HepG2 (cell line): ENCODE measurements at regions not wholly inside any gene's neighbourhood (a gene's known extent, or its start where the extent isn't known, plus 50 kb on each side); places are given as distances from the start of the nearest gene placed in this dataset.
"Not testable (repeated sequence)": the region's sequence is repeated elsewhere in the genome, so short reads cannot be mapped to it uniquely, and the experiment has no call there.

ENCODE experiments used
- ATAC-seq: fragments of 200-7000 bp; cut with Tn5 transposase; 3 replicates; pipeline ENCODE4 v1.9.1; 2020; ENCODE audit warnings: mild to moderate bottlenecking, moderate library complexity
- BruUV-seq: library from RNA; stranded (reverse); fragments of 400-500 nt; replicated peaks from 2 replicates; lab custom pipeline; 2021; lab: Mats Ljungman, UMichigan
- CTCF ChIA-PET: fragments of 300-600 bp; formaldehyde crosslinking; extraction: SDS; loops from one replicate; lab custom pipeline; 2021; ENCODE audit warnings: low total read pairs, inconsistent platforms, low intra/inter-chr PET ratio; lab: Yijun Ruan, JAX
- POLR2A ChIA-PET: fragments of 350-600 bp; sonication (Branson Sonifier 250); formaldehyde crosslinking; loops from one replicate; lab custom pipeline; 2020; ENCODE audit warnings: antibody characterized with exemption, inconsistent platforms; lab: Yijun Ruan, JAX
- DNase-seq: peaks from one replicate; pipeline ENCODE4 v3.0.0-alpha.2; 2015; ENCODE audit warnings: low spot score
- FAIRE-seq: peaks from 3 replicates; lab custom pipeline; 2011; peaks lifted over from hg19 to GRCh38; lab: Jason Lieb, UNC
- H2AFZ ChIP-seq: one replicate; pipeline ENCODE4 v1.6.1; 2011; ENCODE audit warnings: low read length, inconsistent platforms
- H3K27ac ChIP-seq: fragments of 300-600 bp; 3 replicates; pipeline ENCODE4 v1.8.0; 2011; ENCODE audit warnings: mixed run types, mild to moderate bottlenecking, mixed read lengths, low read length, inconsistent platforms; ENCODE audit not compliant: insufficient read depth; ENCODE audit errors: extremely low read length
- H3K27me3 ChIP-seq, 2 experiments: fragments of 200-600 bp in 1 of 2; 2 replicates in 1 of 2; 3 replicates in 1 of 2; pipeline versions ENCODE4 v1.6.0 to v1.8.0; 2011; ENCODE audit warnings: low read length in 2 of 2, mild to moderate bottlenecking in 2 of 2, moderate library complexity in 2 of 2, inconsistent platforms in 1 of 2; ENCODE audit not compliant: insufficient read depth in 2 of 2, control insufficient read depth in 1 of 2
- H3K36me3 ChIP-seq, 2 experiments: fragments of 200-600 bp in 1 of 2; replicated peaks in 1 of 2; 2 replicates in 1 of 2; 3 replicates in 1 of 2; pipeline versions ENCODE4 v1.5.1 to v1.8.0; 2011; ENCODE audit warnings: low read length in 2 of 2, inconsistent platforms in 1 of 2; ENCODE audit not compliant: insufficient read depth in 2 of 2, control insufficient read depth in 1 of 2
- H3K4me1 ChIP-seq: 2 replicates; pipeline ENCODE4 v1.5.1; 2012; ENCODE audit warnings: low read length, inconsistent platforms; ENCODE audit not compliant: insufficient read depth
- H3K4me2 ChIP-seq: 2 replicates; pipeline ENCODE4 v1.6.0; 2011; ENCODE audit warnings: low read depth, low read length, inconsistent platforms
- H3K4me3 ChIP-seq, 3 experiments: fragments of 200-600 bp in 1 of 3; sonication (generic), shearing (Covaris generic) in 1 of 3; replicated peaks in 1 of 3; 2 replicates each; pipeline ENCODE4 v1.5.1; 2011 to 2016; ENCODE audit warnings: low read length in 3 of 3, inconsistent platforms in 2 of 3, low read depth in 2 of 3, mild to moderate bottlenecking in 2 of 3, control low read depth in 1 of 3, mixed read lengths in 1 of 3; ENCODE audit not compliant: insufficient read depth in 1 of 3
- H3K79me2 ChIP-seq: one replicate; pipeline ENCODE4 v1.6.1; 2011; ENCODE audit warnings: low read length, inconsistent platforms; ENCODE audit not compliant: insufficient read depth
- H3K9ac ChIP-seq: 2 replicates; pipeline ENCODE4 v1.6.0; 2011; ENCODE audit warnings: mild to moderate bottlenecking, low read depth, low read length, inconsistent platforms; ENCODE audit not compliant: insufficient read depth
- H3K9me3 ChIP-seq: 2 replicates; pipeline ENCODE4 v1.5.1; 2012; ENCODE audit warnings: mild to moderate bottlenecking, low read length
- H4K20me1 ChIP-seq: 2 replicates; pipeline ENCODE4 v1.6.0; 2011; ENCODE audit warnings: inconsistent platforms, mild to moderate bottlenecking, low read length, moderate library complexity; ENCODE audit not compliant: insufficient read depth
- HOXA9 ChIP-seq: sonication (generic); formaldehyde crosslinking; IDR thresholded peaks from 2 replicates; pipeline ENCODE4 v1.8.1; 2022; ENCODE audit warnings: missing genetic modification reagents, mild to moderate bottlenecking, moderate library complexity, borderline replicate concordance
- MBNL3 ChIP-seq: fragments of 250-450 bp; sonication (Bioruptor Pico); conservative IDR thresholded peaks from 2 replicates; pipeline ENCODE4 v1.8.0; 2022; ENCODE audit warnings: mild to moderate bottlenecking, inconsistent platforms
- PAX8 ChIP-seq: sonication (generic); formaldehyde crosslinking; IDR thresholded peaks from 2 replicates; pipeline ENCODE4 v1.8.0; 2022; ENCODE audit warnings: mild to moderate bottlenecking, missing genetic modification reagents, borderline replicate concordance
- SMARCC2 ChIP-seq: fragments of 450-650 bp; IDR thresholded peaks from 2 replicates; pipeline ENCODE4 v1.6.1; 2017; ENCODE audit warnings: antibody characterized with exemption, mild to moderate bottlenecking
- ZKSCAN5 ChIP-seq: sonication (generic); formaldehyde crosslinking; IDR thresholded peaks from 2 replicates; pipeline ENCODE4 v1.5.1; 2020; ENCODE audit warnings: mild to moderate bottlenecking, missing genetic modification reagents
- ZMYM4 ChIP-seq: sonication (generic); formaldehyde crosslinking; IDR thresholded peaks from 2 replicates; pipeline ENCODE4 v1.8.1; 2023; ENCODE audit warnings: mild to moderate bottlenecking, missing genetic modification reagents
- ZNF34 ChIP-seq: sonication (generic); formaldehyde crosslinking; IDR thresholded peaks from 2 replicates; pipeline ENCODE4 v1.4.0; 2020; ENCODE audit warnings: mild to moderate bottlenecking, missing genetic modification reagents, borderline replicate concordance
- ZNF558 ChIP-seq: sonication (generic); formaldehyde crosslinking; IDR thresholded peaks from 2 replicates; pipeline ENCODE4 v1.9.0; 2022; ENCODE audit warnings: mild to moderate bottlenecking, missing genetic modification reagents, borderline replicate concordance
- ZNF567 ChIP-seq: sonication (generic); formaldehyde crosslinking; IDR thresholded peaks from 2 replicates; pipeline ENCODE4 v1.8.1; 2023; ENCODE audit warnings: mild to moderate bottlenecking, missing genetic modification reagents, borderline replicate concordance
- ZNF709 ChIP-seq: sonication (generic); formaldehyde crosslinking; IDR thresholded peaks from 2 replicates; pipeline ENCODE4 v1.5.0; 2020; ENCODE audit warnings: mild to moderate bottlenecking, missing genetic modification reagents
- ZNF891 ChIP-seq: sonication (generic); formaldehyde crosslinking; IDR thresholded peaks from 2 replicates; pipeline ENCODE4 v1.5.0; 2020; ENCODE audit warnings: mild to moderate bottlenecking, missing genetic modification reagents
- WGBS: methylation state at CpG from one replicate; pipeline ENCODE4 v1.1.6; 2017; ENCODE audit warnings: low lambda C conversion rate; 5-methylcytosine and 5-hydroxymethylcytosine counted together
- in situ Hi-C: cut with HindIII; loops from 2 replicates; pipeline ENCODE4 v1.10.0; 2017; ENCODE audit warnings: low pct_unique_long_range_greater_than_20kb; ENCODE audit not compliant: extremely low pct_ligation_motif_present
- intact Hi-C: fragments of 100-400 bp; cut with micrococcal nuclease; formaldehyde crosslinking; loops from one replicate; pipeline ENCODE4 v1.10.0; 2022; ENCODE audit not compliant: unreplicated experiment
- TF ChIP-seq, protein P1 (sequence below): IDR thresholded peaks from 2 replicates; pipeline ENCODE4 v1.6.1; 2016; ENCODE audit warnings: control low read depth

DNA sequence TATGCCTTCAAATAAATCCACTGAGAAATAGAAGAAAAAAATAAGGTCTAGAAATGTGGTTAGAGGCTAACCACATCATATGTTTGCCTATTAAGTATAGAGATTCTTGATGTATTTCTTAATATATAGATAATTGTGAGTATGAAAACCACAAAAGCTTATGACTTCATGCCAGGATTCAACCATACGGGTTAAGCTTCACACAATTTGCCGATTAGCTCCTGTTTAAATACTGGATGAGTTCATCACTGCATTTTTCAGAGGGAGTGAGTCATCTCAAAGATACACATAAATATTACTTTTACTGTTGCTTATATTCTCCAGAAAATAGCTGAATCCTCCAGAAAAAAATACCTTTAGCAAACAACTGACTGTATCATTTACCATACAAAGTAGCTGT, 79.6 kb downstream of the RPL10L start:
- in situ Hi-C loops = no loop called here
- DNase-seq (peak; percentile 0), FAIRE-seq (no peak), ATAC-seq (no peak)
- no peak overlapping the region for H3K9ac ChIP-seq
- no peak overlapping the region for H3K4me3 ChIP-seq
- H3K4me2 ChIP-seq = no peak overlapping the region
- no peaks in the 10 kb centered on the region for H3K27me3 ChIP-seq
- 3% methylated on average over 2 of the region's 2 CpGs for WGBS
- no peaks in the 10 kb centered on the region for H4K20me1 ChIP-seq
- no peaks in the 10 kb centered on the region for H3K36me3 ChIP-seq
- H2AFZ ChIP-seq = no peak overlapping the region
- H3K79me2 ChIP-seq = no peaks in the 10 kb centered on the region
- ChIA-PET CTCF (no interaction called here), POLR2A (no interaction called here)
- no peaks in the 10 kb centered on the region for H3K4me1 ChIP-seq
- peaks cover 10% of the 10 kb centered on the region for H3K9me3 ChIP-seq
- intact Hi-C loops = no loop called here
- BruUV-seq = no TSS peak
- no peak for TF ChIP-seq SMARCC2
- TF ChIP-seq, all 625 proteins: peak for 0
- no peak overlapping the region for H3K27ac ChIP-seq

DNA sequence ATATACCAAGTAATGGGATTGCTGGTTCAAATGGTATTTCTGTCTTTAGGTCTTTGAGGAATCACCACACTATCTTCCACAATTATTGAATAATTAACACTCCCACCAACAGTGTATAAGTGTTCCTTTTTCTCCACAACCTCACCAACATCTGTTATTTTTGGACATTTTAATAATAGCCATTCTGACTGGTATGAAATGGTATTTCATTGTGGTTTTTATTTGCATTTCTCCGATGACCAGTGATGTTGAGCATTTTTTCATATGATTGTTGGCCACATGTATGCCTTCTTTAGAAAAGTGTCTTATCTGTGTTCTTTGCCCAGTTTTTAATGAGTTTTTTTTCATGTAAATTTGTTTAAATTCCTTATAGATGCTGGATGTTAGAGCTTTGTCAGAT, 83.4 kb downstream of the RPL10L start:
- H4K20me1 ChIP-seq, in situ Hi-C loops, ATAC-seq, H3K4me2 ChIP-seq, H3K27ac ChIP-seq, H2AFZ ChIP-seq, POLR2A ChIA-PET, FAIRE-seq, BruUV-seq, DNase-seq, H3K9ac ChIP-seq, CTCF ChIA-PET, H3K27me3 ChIP-seq, H3K4me3 ChIP-seq, H3K36me3 ChIP-seq, intact Hi-C loops, H3K4me1 ChIP-seq, H3K79me2 ChIP-seq, H3K9me3 ChIP-seq: not testable (repeated sequence)
- 4% methylated on average over 1 of the region's 1 CpG for WGBS

- in situ Hi-C loops (no loop called here), intact Hi-C loops (no loop called here)
- POLR2A ChIA-PET = no interaction called here
- ATAC-seq = no peak
- Histone ChIP-seq H3K4me2 (no peak overlapping the region), H3K4me1 (no peaks in the 10 kb centered on the region), H3K27ac (no peak overlapping the region), H3K27me3 (no peaks in the 10 kb centered on the region), H3K79me2 (no peaks in the 10 kb centered on the region), H2AFZ (no peak overlapping the region), H3K9me3 (peaks cover 26% of the 10 kb centered on the region), H3K36me3 (no peaks in the 10 kb centered on the region), H4K20me1 (no peaks in the 10 kb centered on the region), H3K9ac (no peak overlapping the region), H3K4me3 (no peak overlapping the region)
- WGBS = 57% methylated on average over 6 of the region's 9 CpGs
- FAIRE-seq = no peak
- BruUV-seq = no TSS peak
- no peak for DNase-seq
- CTCF ChIA-PET = no interaction called here
- TF ChIP-seq ZNF558 (CRISPR knock-in tag) = no peak
- TF ChIP-seq, protein P1, sequence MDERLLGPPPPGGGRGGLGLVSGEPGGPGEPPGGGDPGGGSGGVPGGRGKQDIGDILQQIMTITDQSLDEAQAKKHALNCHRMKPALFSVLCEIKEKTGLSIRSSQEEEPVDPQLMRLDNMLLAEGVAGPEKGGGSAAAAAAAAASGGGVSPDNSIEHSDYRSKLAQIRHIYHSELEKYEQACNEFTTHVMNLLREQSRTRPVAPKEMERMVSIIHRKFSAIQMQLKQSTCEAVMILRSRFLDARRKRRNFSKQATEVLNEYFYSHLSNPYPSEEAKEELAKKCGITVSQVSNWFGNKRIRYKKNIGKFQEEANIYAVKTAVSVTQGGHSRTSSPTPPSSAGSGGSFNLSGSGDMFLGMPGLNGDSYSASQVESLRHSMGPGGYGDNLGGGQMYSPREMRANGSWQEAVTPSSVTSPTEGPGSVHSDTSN (CRISPR knock-in tag) = no peak
- no peak for TF ChIP-seq ZKSCAN5 (CRISPR knock-in tag)
- no peak for TF ChIP-seq MBNL3 (CRISPR knock-in tag)
- no peak for TF ChIP-seq HOXA9 (CRISPR knock-in tag)
- TF ChIP-seq ZNF709 (CRISPR knock-in tag) = no peak
- TF ChIP-seq ZNF567 (CRISPR knock-in tag) = no peak
- TF ChIP-seq PAX8 = no peak
- no peak for TF ChIP-seq ZNF891 (CRISPR knock-in tag)
- TF ChIP-seq ZMYM4 (CRISPR knock-in tag) = no peak
- no peak for TF ChIP-seq ZNF34 (CRISPR knock-in tag)
Measured at GRCh38 chr14:46550836-46551235, 100.7 kb downstream of the RPL10L start.
